Hematopoietic multipotent progenitor cell (in vitro differentiated cells): ENCODE measurements at regions not wholly inside any gene's neighbourhood (a gene's known extent, or its start where the extent isn't known, plus 50 kb on each side); places are given as distances from the start of the nearest gene placed in this dataset. TPM values are rescaled to one million over a fixed set of nuclear protein-coding genes. Genes with fewer than 3 reads are reported as not detected.
"Not testable (repeated sequence)": the region's sequence is repeated elsewhere in the genome, so short reads cannot be mapped to it uniquely, and the experiment has no call there.

Experiments
- DNase-seq, 3 donors: peaks; one replicate each; pipeline ENCODE4 v3.0.0-alpha.2; 2011 to 2015; ENCODE audit warnings: low read depth in 2 of 3, low spot score in 2 of 3
- small RNA-seq: library from RNA; depleted of rRNA; stranded (forward); fragments of <200 nt; gene quantifications from one replicate; pipeline ENCODE3, GENCODE V24; 2012

DNA sequence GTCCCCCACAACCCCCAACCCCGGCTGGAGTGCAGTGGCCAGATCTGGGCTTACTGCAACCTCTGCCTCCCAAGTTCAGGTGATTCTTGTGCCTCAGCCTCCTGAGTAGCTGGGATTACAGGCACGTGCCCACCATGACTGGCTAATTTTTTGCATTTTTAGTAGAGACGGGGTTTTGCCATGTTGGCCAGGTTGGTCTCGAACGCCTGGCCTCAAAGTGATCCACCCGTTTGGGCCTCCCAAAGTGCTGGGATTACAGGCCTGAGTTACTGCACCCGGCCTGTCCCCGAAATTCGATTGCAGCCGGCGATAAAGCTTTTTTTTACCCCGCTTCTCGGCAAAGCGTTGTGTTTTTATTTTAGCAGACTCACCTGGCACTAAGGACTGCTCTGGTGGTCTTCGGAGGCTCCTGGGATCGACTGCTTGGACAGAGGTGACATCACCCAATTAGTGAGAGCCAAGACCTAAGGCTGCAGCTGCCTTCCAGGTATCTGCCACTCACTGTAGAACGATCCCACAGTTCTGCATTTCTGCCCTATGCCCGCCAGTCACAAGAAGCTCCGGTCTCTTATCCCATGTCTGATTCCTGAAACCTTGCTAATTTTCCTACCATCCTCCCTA, 82.2 kb upstream of the ARL4D start:
- peak in 2 of 3 donors; percentile 45 to 64 for DNase-seq

DNA sequence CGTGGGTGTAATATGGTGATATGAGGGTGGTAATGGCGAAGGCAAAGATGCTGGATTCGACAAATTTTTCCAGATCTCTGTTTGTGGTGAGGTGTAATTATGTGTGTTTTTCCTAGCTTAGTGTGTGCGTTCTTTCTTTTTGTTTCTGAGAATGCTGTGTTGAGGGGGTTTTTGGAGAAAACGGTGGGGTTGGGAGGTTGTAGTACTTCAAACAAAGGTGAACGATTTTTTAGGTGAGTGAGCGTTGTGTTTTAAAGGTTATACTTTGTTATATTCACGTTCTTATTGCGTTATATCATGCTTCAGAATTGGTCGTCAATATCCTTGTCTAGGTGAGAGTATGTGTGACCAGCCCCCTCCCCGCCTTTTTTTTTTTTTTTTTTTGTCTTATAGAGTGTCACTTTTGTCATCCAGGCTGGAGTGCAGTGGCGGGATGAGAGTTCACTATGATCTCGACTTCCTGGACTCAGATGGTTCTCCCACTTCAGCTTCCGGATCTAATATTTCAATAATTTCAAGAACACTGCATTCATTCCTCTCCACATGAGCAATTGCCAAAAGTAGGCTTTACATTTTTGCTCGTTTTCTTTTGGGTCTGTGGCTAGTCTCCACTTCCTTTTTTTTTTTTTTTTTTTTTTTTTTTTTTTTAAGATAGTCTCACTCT, 82.2 kb upstream of the RNU2-1 start:
- DNase-seq, result no peak

DNA sequence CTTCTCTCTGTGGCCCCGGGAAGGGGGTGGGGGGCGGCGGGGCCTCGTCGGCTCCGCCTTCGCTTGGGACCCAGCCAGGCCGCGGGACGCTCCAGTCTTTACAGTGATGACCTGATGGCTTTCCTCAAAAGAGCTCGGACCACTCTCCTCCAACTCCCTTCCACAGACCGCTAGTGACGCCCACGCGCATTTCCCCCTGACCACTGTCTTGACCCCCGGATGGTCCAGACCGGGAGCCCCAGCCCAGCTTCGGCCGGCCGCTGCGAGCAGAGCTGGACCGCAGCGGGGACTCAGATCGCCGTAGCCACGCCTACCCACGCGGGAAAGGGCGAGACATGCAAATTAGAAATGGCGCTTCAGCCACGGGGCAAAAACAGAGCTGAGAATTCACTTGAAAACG, 81.6 kb upstream of the RNU2-1 start:
- DNase-seq, result no peak

DNA sequence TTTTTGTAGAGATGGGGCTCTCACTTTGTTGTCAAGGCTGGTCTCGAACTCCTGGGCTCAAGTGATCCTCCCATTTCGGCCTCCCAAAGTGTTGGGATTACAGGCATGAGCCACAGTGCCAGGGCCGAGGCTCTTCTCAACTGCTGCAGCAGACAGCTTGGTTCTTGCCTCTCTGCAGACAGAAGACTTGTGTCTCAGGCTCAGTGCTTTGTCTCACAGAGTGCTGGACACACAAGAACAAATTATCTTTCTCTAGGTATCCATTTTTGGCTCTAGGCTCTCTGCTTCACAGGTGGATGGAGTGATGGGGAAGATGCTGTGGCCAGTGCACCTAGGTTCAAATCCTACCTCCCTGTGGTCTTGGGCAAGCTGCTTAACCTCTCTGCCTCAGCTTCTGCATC, 80.8 kb upstream of the RNU2-1 start:
- no peak for DNase-seq

DNA sequence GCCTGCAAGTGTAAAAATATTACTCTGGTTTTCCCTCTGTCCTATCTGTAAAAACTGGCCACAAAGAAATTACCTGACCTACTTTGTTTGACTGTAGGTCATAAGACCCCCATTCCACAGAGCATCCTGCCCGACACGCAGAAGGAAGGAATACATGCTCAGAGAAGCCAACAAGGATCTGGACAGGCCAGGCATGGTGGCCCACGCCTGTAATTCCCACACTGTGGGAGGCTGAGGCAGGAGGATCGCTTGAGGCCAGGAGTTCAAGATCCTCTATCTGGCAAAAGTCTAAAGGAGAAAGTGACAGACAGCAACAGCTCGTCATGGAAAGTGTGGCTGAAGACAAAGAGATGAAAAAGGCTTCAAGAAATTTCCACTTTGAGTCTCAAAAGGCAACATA, 78.2 kb upstream of the RNU2-1 start:
- no peak for DNase-seq

DNA sequence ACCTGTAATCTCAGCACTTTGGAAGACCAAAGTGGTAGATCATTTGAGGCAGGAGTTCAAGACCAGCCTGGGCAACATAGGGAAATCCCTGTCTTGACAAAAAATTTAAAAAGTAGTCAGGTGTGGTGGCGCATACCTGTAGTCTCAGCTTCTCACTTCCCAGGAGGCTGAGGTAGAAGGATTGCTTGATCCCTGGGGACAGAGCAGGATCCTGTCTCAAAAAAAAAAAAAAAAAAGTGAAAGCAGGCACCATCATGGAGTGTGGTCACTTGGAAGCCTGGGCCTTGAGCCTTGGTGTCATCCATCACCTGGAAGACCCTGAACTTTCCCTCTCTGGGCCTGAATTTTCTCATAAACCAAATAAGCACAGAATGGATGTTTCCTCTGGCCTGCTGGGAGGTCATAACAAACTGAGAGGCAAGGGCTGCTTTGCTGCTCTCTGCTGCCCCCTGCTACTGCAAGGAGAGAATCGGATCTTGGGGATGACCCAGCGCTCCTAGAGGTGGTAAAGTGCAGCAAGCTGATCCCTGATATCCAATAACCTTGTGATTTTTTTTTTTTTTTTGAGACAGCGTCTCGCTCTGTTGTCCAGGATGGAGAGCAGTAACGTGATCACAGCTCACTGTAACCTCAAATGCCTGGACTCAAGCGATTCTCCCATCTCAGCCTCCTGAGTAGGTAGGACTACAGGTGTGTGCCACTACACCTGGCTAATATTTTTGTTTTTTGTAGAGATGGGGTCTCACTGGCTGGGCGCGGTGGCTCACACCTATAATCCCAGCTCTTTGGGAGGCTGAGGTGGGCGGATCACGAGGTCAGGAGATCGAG, 75.9 kb upstream of the RNU2-1 start:
- no peak for DNase-seq

DNA sequence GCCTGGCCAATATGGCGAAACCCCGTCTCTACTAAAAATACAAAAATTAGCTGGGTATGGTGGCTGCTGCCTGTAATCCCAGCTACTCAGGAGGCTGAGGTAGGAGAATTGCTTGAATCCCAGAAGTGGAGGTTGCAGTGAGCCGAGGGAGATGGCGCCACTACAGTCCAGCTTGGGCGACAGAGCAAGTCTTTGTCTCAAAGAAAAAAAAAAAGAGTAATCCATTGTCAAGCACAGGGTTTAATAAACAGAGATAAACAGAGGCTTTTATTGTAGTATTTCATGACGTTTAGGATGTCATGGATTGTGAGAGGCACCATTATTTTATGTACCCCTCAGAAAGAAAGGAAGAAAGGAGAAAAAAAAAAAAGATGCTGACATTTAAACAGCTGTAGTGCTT, 75.2 kb upstream of the RNU2-1 start:
- DNase-seq, result no peak

DNA sequence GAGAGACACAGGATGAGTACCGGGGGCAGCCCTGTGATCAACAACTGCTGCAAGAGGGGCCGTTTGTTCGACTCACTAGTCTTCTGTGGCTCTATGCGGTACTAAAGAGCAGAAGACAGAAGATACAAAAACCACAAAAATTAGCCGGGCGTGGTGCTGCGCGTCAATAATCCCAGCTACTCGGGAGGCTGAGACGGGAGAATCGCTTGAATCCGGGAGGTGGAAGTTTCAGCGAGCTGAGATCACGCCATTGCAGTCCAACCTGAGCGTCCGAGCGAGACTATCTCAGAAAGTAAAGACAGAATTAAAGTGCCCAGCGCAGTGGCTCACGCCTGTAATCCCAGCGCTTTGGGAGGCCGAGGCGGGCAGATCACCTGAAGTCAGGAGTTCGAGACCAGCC, 71.0 kb upstream of the RNU2-1 start:
- DNase-seq, result not testable (repeated sequence)

DNA sequence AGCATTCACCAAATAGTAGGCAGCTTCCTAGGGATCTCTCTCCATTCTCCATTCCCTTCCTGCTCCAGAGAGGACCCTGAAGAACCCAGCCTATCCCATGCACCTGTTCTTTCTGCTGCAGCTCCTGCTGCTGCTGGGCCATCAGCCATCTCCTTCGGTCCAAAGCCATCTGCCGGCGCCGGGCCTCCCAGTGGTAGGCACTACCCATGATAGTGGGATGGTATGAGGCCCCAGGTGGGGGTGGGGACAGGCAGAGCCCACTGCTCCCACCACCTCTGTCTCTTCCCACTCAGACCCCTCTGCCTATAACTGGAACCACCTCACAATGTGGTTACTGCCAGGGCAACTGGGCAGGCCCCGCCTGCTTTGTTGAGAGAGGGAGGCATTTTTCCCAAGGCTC, 69.3 kb upstream of the RNU2-1 start:
- DNase-seq, result not testable (repeated sequence)

DNA sequence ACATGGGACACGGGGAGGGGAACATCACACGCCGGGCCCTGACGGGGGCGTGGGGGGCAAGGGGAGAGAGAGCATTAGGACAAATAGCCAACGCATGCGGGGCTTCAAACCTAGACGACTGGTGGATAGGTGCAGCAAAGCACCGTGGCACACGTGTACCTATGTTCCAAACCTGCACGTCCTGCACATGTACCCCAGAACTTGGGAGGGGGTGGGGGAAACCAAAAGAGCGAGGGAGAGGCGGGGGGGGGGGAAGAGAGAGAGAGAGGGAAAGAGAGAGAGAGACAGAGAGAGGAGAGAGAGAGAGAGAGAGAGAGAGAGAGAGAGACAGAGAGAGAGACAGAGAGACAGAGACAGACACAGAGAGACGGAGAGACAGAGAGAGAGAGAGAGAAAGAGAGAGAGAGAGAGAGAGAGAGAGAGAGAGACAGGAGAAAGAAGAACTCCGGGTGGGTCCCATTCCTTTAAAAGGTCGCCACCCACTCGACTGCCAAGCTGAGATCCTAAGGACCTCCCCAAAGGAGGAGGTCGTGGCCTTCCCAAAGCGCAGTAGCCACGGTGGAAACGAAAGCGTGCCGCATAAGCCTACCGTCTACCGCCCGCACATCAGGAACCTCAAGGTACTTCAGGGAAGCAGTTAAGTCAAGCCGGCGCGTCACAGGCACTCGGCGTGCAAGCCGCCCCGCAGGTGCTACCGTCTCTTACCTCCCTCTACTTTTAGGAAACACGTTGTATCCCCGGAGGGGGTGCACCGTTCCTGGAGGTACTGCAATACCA, 65.7 kb upstream of the RNU2-1 start:
- DNase-seq, result not testable (repeated sequence)

DNA sequence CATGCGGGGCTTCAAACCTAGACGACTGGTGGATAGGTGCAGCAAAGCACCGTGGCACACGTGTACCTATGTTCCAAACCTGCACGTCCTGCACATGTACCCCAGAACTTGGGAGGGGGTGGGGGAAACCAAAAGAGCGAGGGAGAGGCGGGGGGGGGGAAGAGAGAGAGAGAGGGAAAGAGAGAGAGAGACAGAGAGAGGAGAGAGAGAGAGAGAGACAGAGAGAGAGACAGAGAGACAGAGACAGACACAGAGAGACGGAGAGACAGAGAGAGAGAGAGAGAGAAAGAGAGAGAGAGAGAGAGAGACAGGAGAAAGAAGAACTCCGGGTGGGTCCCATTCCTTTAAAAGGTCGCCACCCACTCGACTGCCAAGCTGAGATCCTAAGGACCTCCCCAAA, 55.9 kb upstream of the RNU2-1 start:
- not testable (repeated sequence) for DNase-seq

DNA sequence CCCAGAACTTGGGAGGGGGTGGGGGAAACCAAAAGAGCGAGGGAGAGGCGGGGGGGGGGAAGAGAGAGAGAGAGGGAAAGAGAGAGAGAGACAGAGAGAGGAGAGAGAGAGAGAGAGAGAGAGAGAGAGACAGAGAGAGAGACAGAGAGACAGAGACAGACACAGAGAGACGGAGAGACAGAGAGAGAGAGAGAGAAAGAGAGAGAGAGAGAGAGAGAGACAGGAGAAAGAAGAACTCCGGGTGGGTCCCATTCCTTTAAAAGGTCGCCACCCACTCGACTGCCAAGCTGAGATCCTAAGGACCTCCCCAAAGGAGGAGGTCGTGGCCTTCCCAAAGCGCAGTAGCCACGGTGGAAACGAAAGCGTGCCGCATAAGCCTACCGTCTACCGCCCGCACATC, 49.8 kb upstream of the RNU2-1 start:
- DNase-seq, result not testable (repeated sequence)

Small RNA genes lying in the stretch of these regions (small RNA-seq; reads per million reads assigned to genes)
- not detected for gene RF00004
